PC-3 (cell line): ENCODE measurements at regions not wholly inside any gene's neighbourhood (a gene's known extent, or its start where the extent isn't known, plus 50 kb on each side); places are given as distances from the start of the nearest gene placed in this dataset.

ENCODE experiments used
- ATAC-seq: fragments of 200-7000 bp; cut with Tn5 transposase; 2 replicates; pipeline ENCODE4 v1.9.1; 2020; ENCODE audit warnings: mild to moderate bottlenecking, moderate library complexity
- BruUV-seq: library from RNA; stranded (reverse); fragments of 400-500 nt; replicated peaks from 2 replicates; lab custom pipeline; 2021; lab: Mats Ljungman, UMichigan
- CTCF ChIA-PET: fragments of 300-600 bp; sonication (Branson Sonifier 250); formaldehyde crosslinking; loops from one replicate; lab custom pipeline; 2022; ENCODE audit warnings: antibody characterized with exemption; lab: Charles Lee
- POLR2A ChIA-PET: fragments of 300-600 bp; sonication (Branson Sonifier 250); formaldehyde crosslinking; loops from one replicate; lab custom pipeline; 2022; ENCODE audit warnings: antibody characterized with exemption; ENCODE audit not compliant: unreplicated experiment; lab: Charles Lee
- DNase-seq: peaks from one replicate; pipeline ENCODE4 v3.0.0-alpha.2; 2015
- H2AFZ ChIP-seq: fragments of 300-600 bp; sonication (generic); 2 replicates; pipeline ENCODE4 v1.6.0; 2016; ENCODE audit warnings: antibody characterized with exemption, low read length
- H3F3A ChIP-seq: fragments of 300-600 bp; sonication (generic); one replicate; pipeline ENCODE4 v1.6.0; 2017; ENCODE audit warnings: antibody characterized with exemption, low read length, control low read depth, mild to moderate bottlenecking; ENCODE audit not compliant: unreplicated experiment
- H3K27ac ChIP-seq: fragments of 300-600 bp; sonication (generic); 2 replicates; pipeline ENCODE4 v1.5.1; 2016; ENCODE audit warnings: mild to moderate bottlenecking, low read length
- H3K27me3 ChIP-seq: fragments of 300-600 bp; sonication (generic); 2 replicates; pipeline ENCODE4 v1.6.1; 2016; ENCODE audit warnings: low read length, mixed read lengths
- H3K36me3 ChIP-seq: fragments of 300-600 bp; sonication (generic); 2 replicates; pipeline ENCODE4 v1.6.1; 2016; ENCODE audit warnings: low read depth, mixed run types, low read length, mixed read lengths
- H3K4me1 ChIP-seq: fragments of 300-600 bp; sonication (generic); 2 replicates; pipeline ENCODE4 v1.5.1; 2016; ENCODE audit warnings: low read length; ENCODE audit not compliant: insufficient read depth
- H3K4me2 ChIP-seq: fragments of 300-600 bp; sonication (generic); 2 replicates; pipeline ENCODE4 v1.6.0; 2016; ENCODE audit warnings: low read length
- H3K4me3 ChIP-seq: fragments of 300-600 bp; sonication (generic); 2 replicates; pipeline ENCODE4 v1.5.1; 2016; ENCODE audit warnings: mild to moderate bottlenecking, low read length, mixed read lengths
- H3K79me2 ChIP-seq: fragments of 300-600 bp; sonication (generic); 2 replicates; pipeline ENCODE4 v1.6.1; 2017; ENCODE audit warnings: low read length, mixed read lengths
- H3K9ac ChIP-seq: fragments of 300-600 bp; sonication (generic); 2 replicates; pipeline ENCODE4 v1.6.0; 2016; ENCODE audit warnings: mild to moderate bottlenecking, low read length
- H3K9me2 ChIP-seq: fragments of 300-600 bp; sonication (generic); replicated peaks from 2 replicates; pipeline ENCODE4 v1.6.1; 2016; ENCODE audit warnings: mixed run types, low read length, mixed read lengths
- H3K9me3 ChIP-seq: fragments of 300-600 bp; sonication (generic); 2 replicates; pipeline ENCODE4 v1.6.1; 2016; ENCODE audit warnings: low read length, mixed read lengths
- H4K20me1 ChIP-seq: fragments of 300-600 bp; sonication (generic); 2 replicates; pipeline ENCODE4 v1.6.1; 2016; ENCODE audit warnings: low read length, mixed read lengths
- EZH2 ChIP-seq: fragments of 300-600 bp; sonication (generic); IDR thresholded peaks from one replicate; pipeline ENCODE4 v1.6.1; 2017; ENCODE audit warnings: antibody characterized with exemption, mild to moderate bottlenecking, low read length; ENCODE audit not compliant: unreplicated experiment
- EZH2phosphoT487 ChIP-seq: fragments of 300-600 bp; sonication (generic); IDR thresholded peaks from 2 replicates; pipeline ENCODE4 v1.6.1; 2018; ENCODE audit warnings: mild to moderate bottlenecking, antibody characterized with exemption, low read length, borderline replicate concordance
- intact Hi-C: fragments of 100-400 bp; cut with micrococcal nuclease; formaldehyde crosslinking; loops from 2 replicates; pipeline ENCODE4 v1.9.0; 2023
- TF ChIP-seq, protein P1 (sequence below): fragments of 300-600 bp; sonication (generic); conservative IDR thresholded peaks from 2 replicates; pipeline ENCODE4 v1.5.1; 2017; ENCODE audit warnings: antibody characterized with exemption, low read depth, mild to moderate bottlenecking, low read length

GRCh38 chr12:108043750-108044533, 85.1 kb upstream of the WSCD2 start:
- Histone ChIP-seq H3K27ac (no peak overlapping the region), H3K4me2 (no peak overlapping the region), H3K4me3 (no peak overlapping the region), H3K79me2 (no peaks in the 10 kb centered on the region), H3K27me3 (peaks cover 70% of the 10 kb centered on the region), H3K9me3 (no peaks in the 10 kb centered on the region), H3K4me1 (no peaks in the 10 kb centered on the region), H3F3A (no peaks in the 10 kb centered on the region), H3K9ac (no peak overlapping the region), H4K20me1 (no peaks in the 10 kb centered on the region), H3K9me2 (no peaks in the 10 kb centered on the region), H3K36me3 (no peaks in the 10 kb centered on the region), H2AFZ (no peak overlapping the region)
- ATAC-seq: no peak
- TF ChIP-seq, protein P1, sequence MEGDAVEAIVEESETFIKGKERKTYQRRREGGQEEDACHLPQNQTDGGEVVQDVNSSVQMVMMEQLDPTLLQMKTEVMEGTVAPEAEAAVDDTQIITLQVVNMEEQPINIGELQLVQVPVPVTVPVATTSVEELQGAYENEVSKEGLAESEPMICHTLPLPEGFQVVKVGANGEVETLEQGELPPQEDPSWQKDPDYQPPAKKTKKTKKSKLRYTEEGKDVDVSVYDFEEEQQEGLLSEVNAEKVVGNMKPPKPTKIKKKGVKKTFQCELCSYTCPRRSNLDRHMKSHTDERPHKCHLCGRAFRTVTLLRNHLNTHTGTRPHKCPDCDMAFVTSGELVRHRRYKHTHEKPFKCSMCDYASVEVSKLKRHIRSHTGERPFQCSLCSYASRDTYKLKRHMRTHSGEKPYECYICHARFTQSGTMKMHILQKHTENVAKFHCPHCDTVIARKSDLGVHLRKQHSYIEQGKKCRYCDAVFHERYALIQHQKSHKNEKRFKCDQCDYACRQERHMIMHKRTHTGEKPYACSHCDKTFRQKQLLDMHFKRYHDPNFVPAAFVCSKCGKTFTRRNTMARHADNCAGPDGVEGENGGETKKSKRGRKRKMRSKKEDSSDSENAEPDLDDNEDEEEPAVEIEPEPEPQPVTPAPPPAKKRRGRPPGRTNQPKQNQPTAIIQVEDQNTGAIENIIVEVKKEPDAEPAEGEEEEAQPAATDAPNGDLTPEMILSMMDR: no peak
- TF ChIP-seq EZH2 (no peak), EZH2phosphoT487 (no peak)
- BruUV-seq: no TSS peak
- CTCF ChIA-PET: no interaction called here
- POLR2A ChIA-PET: no interaction called here
- intact Hi-C loops: no loop called here
- DNase-seq: no peak

DNA sequence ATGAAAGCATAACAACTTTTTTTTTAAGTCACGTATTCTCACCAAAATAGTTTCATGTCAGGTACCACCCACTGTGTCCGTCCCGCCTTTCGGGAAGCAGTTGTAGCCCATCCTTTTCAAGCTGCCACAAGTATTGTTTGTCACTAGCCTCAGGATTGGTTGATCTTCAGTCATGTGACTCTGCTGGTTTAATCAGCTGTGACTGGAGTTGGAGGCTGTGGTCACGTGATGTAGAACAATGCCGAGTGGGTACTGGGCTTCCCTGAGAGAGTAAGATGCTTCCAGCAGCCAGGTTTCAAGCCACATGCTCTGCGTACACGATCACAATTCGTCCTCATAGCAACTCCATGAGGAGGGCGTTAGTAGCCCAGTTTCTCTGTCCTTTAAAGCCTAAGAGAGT, 83.0 kb upstream of the WSCD2 start:
- no peaks in the 10 kb centered on the region for H3K9me2 ChIP-seq
- CTCF ChIA-PET: no interaction called here
- DNase-seq (no peak), ATAC-seq (no peak)
- H3K4me1 ChIP-seq: no peaks in the 10 kb centered on the region
- no peaks in the 10 kb centered on the region for H3K9me3 ChIP-seq
- intact Hi-C loops: no loop called here
- no peaks in the 10 kb centered on the region for H3F3A ChIP-seq
- H3K4me2 ChIP-seq: no peak overlapping the region
- no peak overlapping the region for H3K27ac ChIP-seq
- peaks cover 56% of the 10 kb centered on the region for H3K27me3 ChIP-seq
- no peaks in the 10 kb centered on the region for H3K79me2 ChIP-seq
- TF ChIP-seq EZH2phosphoT487 (no peak), EZH2 (no peak)
- TF ChIP-seq, protein P1: no peak
- no peaks in the 10 kb centered on the region for H3K36me3 ChIP-seq
- no peak overlapping the region for H2AFZ ChIP-seq
- no peak overlapping the region for H3K9ac ChIP-seq
- no TSS peak for BruUV-seq
- POLR2A ChIA-PET: no interaction called here
- H4K20me1 ChIP-seq: no peaks in the 10 kb centered on the region
- H3K4me3 ChIP-seq: no peak overlapping the region

GRCh38 chr12:108046650-108047049, 82.4 kb upstream of the WSCD2 start:
- POLR2A ChIA-PET: no interaction called here
- no TSS peak for BruUV-seq
- ATAC-seq (no peak), DNase-seq (no peak)
- H2AFZ ChIP-seq: no peak overlapping the region
- H3K9me3 ChIP-seq: no peaks in the 10 kb centered on the region
- H3K27me3 ChIP-seq: peaks cover 56% of the 10 kb centered on the region
- H3K9me2 ChIP-seq: no peaks in the 10 kb centered on the region
- H3K36me3 ChIP-seq: no peaks in the 10 kb centered on the region
- no peak overlapping the region for H3K4me3 ChIP-seq
- H3K9ac ChIP-seq: no peak overlapping the region
- CTCF ChIA-PET: no interaction called here
- H3K4me1 ChIP-seq: no peaks in the 10 kb centered on the region
- H4K20me1 ChIP-seq: no peaks in the 10 kb centered on the region
- intact Hi-C loops: no loop called here
- TF ChIP-seq EZH2phosphoT487 (no peak), EZH2 (no peak)
- TF ChIP-seq, protein P1: no peak
- H3K4me2 ChIP-seq: no peak overlapping the region
- H3F3A ChIP-seq: no peaks in the 10 kb centered on the region
- H3K27ac ChIP-seq: no peak overlapping the region
- H3K79me2 ChIP-seq: no peaks in the 10 kb centered on the region
